ENCODE measurements at regions not wholly inside any gene's neighbourhood (a gene's known extent, or its start where the extent isn't known, plus 50 kb on each side); places are given as distances from the start of the nearest gene placed in this dataset.

GRCh38 chr9:93829271-93830011 is 125.7 kb downstream of the BARX1 start:
- DNase-seq (ENCODE audit: low read depth in 2 of 2): no peak

GRCh38 chr9:93828331-93829097 is 126.6 kb downstream of the BARX1 start:
- DNase-seq (ENCODE audit: low read depth in 2 of 2): no peak

- peak in 1 of 2 donors; percentile 23 for DNase-seq (ENCODE audit: low read depth in 2 of 2)
Observed at GRCh38 chr9:93827545-93828330, 127.4 kb downstream of the BARX1 start.

GRCh38 chr9:93826905-93827544 is 128.1 kb downstream of the BARX1 start:
- no peak for DNase-seq (ENCODE audit: low read depth in 2 of 2)

GRCh38 chr9:93826209-93826608 is 128.9 kb downstream of the BARX1 start:
- peak; percentile 17 to 27 for DNase-seq (ENCODE audit: low read depth in 2 of 2)

- DNase-seq (ENCODE audit: low read depth in 2 of 2): no peak
Observed at GRCh38 chr9:93825348-93826115, 129.6 kb downstream of the BARX1 start.

GRCh38 chr9:93824386-93825294 is 130.5 kb downstream of the BARX1 start:
- DNase-seq (ENCODE audit: low read depth in 2 of 2): no peak

- DNase-seq (ENCODE audit: low read depth in 2 of 2): no peak
Observed at GRCh38 chr9:93823245-93824072, 131.7 kb downstream of the BARX1 start.

GRCh38 chr9:93822229-93822628 is 132.9 kb downstream of the BARX1 start:
- no peak for DNase-seq (ENCODE audit: low read depth in 2 of 2)

- no peak for DNase-seq (ENCODE audit: low read depth in 2 of 2)
Observed at GRCh38 chr9:93821307-93821703, 133.8 kb downstream of the BARX1 start.

GRCh38 chr9:93820667-93821306 is 134.4 kb downstream of the BARX1 start:
- no peak for DNase-seq (ENCODE audit: low read depth in 2 of 2)

- no peak for DNase-seq (ENCODE audit: low read depth in 2 of 2)
Observed at GRCh38 chr9:93819905-93820304, 135.2 kb downstream of the BARX1 start.

- DNase-seq (ENCODE audit: low read depth in 2 of 2): no peak
Observed at GRCh38 chr9:93818827-93819472, 136.2 kb downstream of the BARX1 start.

- no peak for DNase-seq (ENCODE audit: low read depth in 2 of 2)
Observed at GRCh38 chr9:93818237-93818636, 136.9 kb downstream of the BARX1 start.

- DNase-seq (ENCODE audit: low read depth in 2 of 2): no peak
Observed at GRCh38 chr9:93815677-93816076, 139.5 kb downstream of the BARX1 start.

- no peak for DNase-seq (ENCODE audit: low read depth in 2 of 2)
Observed at GRCh38 chr9:93815135-93815534, 140.0 kb downstream of the BARX1 start.

GRCh38 chr9:93814077-93814956 is 140.8 kb downstream of the BARX1 start:
- DNase-seq (ENCODE audit: low read depth in 2 of 2): no peak

Data from stimulated activated CD4-positive, alpha-beta T cell treated with anti-CD3 and anti-CD28 coated beads, Interleukin-15, amount 100 ng/mL, for 48 hours (primary cell).